Prostate gland (tissue), 2 donors: ENCODE measurements at regions not wholly inside any gene's neighbourhood (a gene's known extent, or its start where the extent isn't known, plus 50 kb on each side); places are given as distances from the start of the nearest gene placed in this dataset.

Experiments used
- CTCF ChIP-seq, 4 experiments: fragments of 200-600 bp in 2 of 4; fragments of 450-650 bp in 2 of 4; sonication (generic) in 2 of 4; IDR thresholded peaks; 1 replicate in 3 of 4; 2 replicates in 1 of 4; pipeline ENCODE4 v1.5.1; 2016 to 2019; ENCODE audit warnings: antibody characterized with exemption in 4 of 4, mild to moderate bottlenecking in 2 of 4, moderate library complexity in 2 of 4
- POLR2A ChIP-seq: fragments of 450-650 bp; IDR thresholded peaks from one replicate; pipeline ENCODE4 v1.6.1; 2016; ENCODE audit warnings: antibody characterized with exemption, mild to moderate bottlenecking

- TF ChIP-seq CTCF (IDR thresholded peaks at IDR 0.05) (no peak), POLR2A (no peak)
Observed at GRCh38 chr12:58500399-58500798, 419.9 kb downstream of the LRIG3 start.
